WTC11 (cell line): ENCODE measurements at regions not wholly inside any gene's neighbourhood (a gene's known extent, or its start where the extent isn't known, plus 50 kb on each side); places are given as distances from the start of the nearest gene placed in this dataset.

Experiments
- ATAC-seq: fragments of 200-7000 bp; cut with Tn5 transposase; 2 replicates; pipeline ENCODE4 v1.10.0; 2021; ENCODE audit warnings: mild to moderate bottlenecking, moderate library complexity
- CTCF ChIA-PET: fragments of 300-600 bp; sonication (Branson Sonifier 250); formaldehyde crosslinking; loops from one replicate; lab custom pipeline; 2021; ENCODE audit warnings: antibody characterized with exemption; lab: Charles Lee
- POLR2A ChIA-PET: fragments of 350-600 bp; sonication (Branson Sonifier 250); formaldehyde crosslinking; loops from one replicate; lab custom pipeline; 2021; ENCODE audit warnings: antibody characterized with exemption; lab: Charles Lee
- DNase-seq: peaks from one replicate; pipeline ENCODE4 v3.0.0; 2021; ENCODE audit warnings: low spot score
- H3K27ac Mint-ChIP-seq: 2 replicates; pipeline ENCODE4 v1.8.0; 2021; ENCODE audit warnings: mixed read lengths
- H3K27me3 Mint-ChIP-seq: 2 replicates; pipeline ENCODE4 v1.8.0; 2021; ENCODE audit warnings: low read depth, mild to moderate bottlenecking, moderate library complexity, mixed read lengths
- H3K36me3 Mint-ChIP-seq: 2 replicates; pipeline ENCODE4 v1.8.0; 2021; ENCODE audit warnings: mixed read lengths
- H3K4me1 Mint-ChIP-seq: 2 replicates; pipeline ENCODE4 v1.8.0; 2022; ENCODE audit warnings: mixed read lengths
- H3K4me3 Mint-ChIP-seq: 2 replicates; pipeline ENCODE4 v1.8.0; 2021; ENCODE audit warnings: mild to moderate bottlenecking, moderate library complexity, mixed read lengths
- H3K9me3 Mint-ChIP-seq: 2 replicates; pipeline ENCODE4 v1.8.0; 2021; ENCODE audit warnings: mixed read lengths
- ARID4B ChIP-seq: sonication (generic); formaldehyde crosslinking; IDR thresholded peaks from 2 replicates; pipeline ENCODE4 v1.8.0; 2023; ENCODE audit warnings: missing genetic modification reagents, mild to moderate bottlenecking, borderline replicate concordance
- E2F1 ChIP-seq: sonication (generic); formaldehyde crosslinking; IDR thresholded peaks from 2 replicates; pipeline ENCODE4 v1.8.0; 2022; ENCODE audit warnings: mild to moderate bottlenecking, missing genetic modification reagents
- ETV6 ChIP-seq: sonication (generic); formaldehyde crosslinking; IDR thresholded peaks from 2 replicates; pipeline ENCODE4 v1.8.1; 2022; ENCODE audit warnings: mild to moderate bottlenecking, missing genetic modification reagents
- JAZF1 ChIP-seq: fragments of 250-450 bp; sonication (Bioruptor Pico); IDR thresholded peaks from 2 replicates; pipeline ENCODE4 v1.9.0; 2021; ENCODE audit warnings: moderate library complexity, mild to moderate bottlenecking, inconsistent platforms
- MLX ChIP-seq: sonication (generic); formaldehyde crosslinking; IDR thresholded peaks from 2 replicates; pipeline ENCODE4 v1.8.1; 2023; ENCODE audit warnings: mild to moderate bottlenecking, missing genetic modification reagents, moderate library complexity
- NR3C1 ChIP-seq: sonication (generic); formaldehyde crosslinking; conservative IDR thresholded peaks from 2 replicates; pipeline ENCODE4 v1.8.1; 2023; ENCODE audit warnings: low read depth, mild to moderate bottlenecking, missing genetic modification reagents
- STAT6 ChIP-seq: sonication (generic); formaldehyde crosslinking; conservative IDR thresholded peaks from 2 replicates; pipeline ENCODE4 v1.8.1; 2023; ENCODE audit warnings: mild to moderate bottlenecking, low read depth, missing genetic modification reagents, moderate library complexity
- ZNF232 ChIP-seq: sonication (generic); formaldehyde crosslinking; IDR thresholded peaks from 2 replicates; pipeline ENCODE4 v1.8.0; 2022; ENCODE audit warnings: mild to moderate bottlenecking, missing genetic modification reagents

GRCh38 chr7:38329340-38329739 lies 55.9 kb upstream of the TARP start:
- TF ChIP-seq MLX (CRISPR knock-in tag) = no peak
- Mint-ChIP-seq H3K36me3 (no peaks in the 10 kb centered on the region), H3K9me3 (peaks cover 3% of the 10 kb centered on the region; the same call in 1 of the 2 replicates), H3K27ac (no peak overlapping the region), H3K4me3 (no peak overlapping the region), H3K27me3 (no peaks in the 10 kb centered on the region), H3K4me1 (peaks cover 36% of the 10 kb centered on the region)
- ChIA-PET POLR2A (no interaction called here), CTCF (interaction anchor here (0.9 to 3.1 kb wide), 6 partner anchors 11 to 413 kb away, joined by 3 to 58 read pairs (median 8); partner anchors contain the start of gene SFRP4)
- ATAC-seq (no peak), DNase-seq (no peak)

- Mint-ChIP-seq H3K4me1 (peaks cover 36% of the 10 kb centered on the region), H3K9me3 (peaks cover 3% of the 10 kb centered on the region; the same call in 1 of the 2 replicates), H3K27me3 (no peaks in the 10 kb centered on the region), H3K36me3 (no peaks in the 10 kb centered on the region), H3K4me3 (no peak overlapping the region), H3K27ac (no peak overlapping the region)
- POLR2A ChIA-PET = no interaction called here
- TF ChIP-seq JAZF1 (CRISPR knock-in tag) (no peak), ARID4B (CRISPR knock-in tag) (no peak), E2F1 (CRISPR knock-in tag) (no peak), NR3C1 (CRISPR knock-in tag) (no peak)
- no peak for DNase-seq
- no peak for ATAC-seq
- CTCF ChIA-PET = interaction anchor here (0.9 to 2.7 kb wide), 6 partner anchors 10 to 412 kb away, joined by 3 to 11 read pairs (median 6); partner anchors contain the start of gene SFRP4
Observed at GRCh38 chr7:38328814-38329213, 55.4 kb upstream of the TARP start.

GRCh38 chr7:38327637-38328036 lies 54.2 kb upstream of the TARP start:
- Mint-ChIP-seq H3K4me1 (peaks cover 36% of the 10 kb centered on the region), H3K9me3 (peaks cover 3% of the 10 kb centered on the region; the same call in 1 of the 2 replicates), H3K4me3 (no peak overlapping the region), H3K27ac (no peak overlapping the region), H3K36me3 (no peaks in the 10 kb centered on the region), H3K27me3 (no peaks in the 10 kb centered on the region)
- ChIA-PET POLR2A (no interaction called here), CTCF (interaction anchor here (1.3 to 6.0 kb wide), 6 partner anchors 8 to 411 kb away, joined by 4 to 44 read pairs (median 8); partner anchors contain the start of gene SFRP4)
- DNase-seq = no peak
- TF ChIP-seq ZNF232 (CRISPR knock-in tag) (no peak), STAT6 (CRISPR knock-in tag) (no peak), ETV6 (CRISPR knock-in tag) (no peak)
- no peak for ATAC-seq
